Parathyroid adenoma (tissue), 2 donors: ENCODE measurements at regions not wholly inside any gene's neighbourhood (a gene's known extent, or its start where the extent isn't known, plus 50 kb on each side); places are given as distances from the start of the nearest gene placed in this dataset.

ENCODE experiments used
- H2AFZ ChIP-seq: fragments of 300-600 bp; sonication (generic); one replicate; pipeline ENCODE4 v1.7.0; 2017; ENCODE audit warnings: antibody characterized with exemption, mild to moderate bottlenecking
- H3K27ac ChIP-seq: fragments of 300-600 bp; sonication (generic); one replicate; pipeline ENCODE4 v1.7.0; 2017
- H3K27me3 ChIP-seq: fragments of 300-600 bp; sonication (generic); one replicate; pipeline ENCODE4 v1.7.0; 2017; ENCODE audit warnings: low read length; ENCODE audit not compliant: control insufficient read depth, insufficient read depth
- H3K36me3 ChIP-seq: fragments of 300-600 bp; sonication (generic); one replicate; pipeline ENCODE4 v1.7.0; 2017; ENCODE audit warnings: low read length; ENCODE audit not compliant: control insufficient read depth, insufficient read depth
- H3K4me1 ChIP-seq: fragments of 300-600 bp; sonication (generic); one replicate; pipeline ENCODE4 v1.7.0; 2017; ENCODE audit warnings: control low read depth
- H3K4me2 ChIP-seq: fragments of 300-600 bp; sonication (generic); one replicate; pipeline ENCODE4 v1.7.0; 2017; ENCODE audit warnings: low read length
- H3K4me3 ChIP-seq: fragments of 300-600 bp; sonication (generic); one replicate; pipeline ENCODE4 v1.7.0; 2017; ENCODE audit warnings: low read depth, low read length
- H3K79me2 ChIP-seq: fragments of 300-600 bp; sonication (generic); one replicate; pipeline ENCODE4 v1.7.0; 2017; ENCODE audit warnings: control low read depth
- H3K9ac ChIP-seq: fragments of 300-600 bp; sonication (generic); one replicate; pipeline ENCODE4 v1.7.0; 2017; ENCODE audit warnings: mild to moderate bottlenecking
- H3K9me3 ChIP-seq: fragments of 300-600 bp; sonication (generic); one replicate; pipeline ENCODE4 v1.7.0; 2017; ENCODE audit warnings: low read length; ENCODE audit not compliant: control insufficient read depth
- CTCF ChIP-seq: fragments of 300-600 bp; sonication (generic); IDR thresholded peaks from one replicate; pipeline ENCODE4 v1.7.0; 2017; ENCODE audit warnings: antibody characterized with exemption, mild to moderate bottlenecking
- donor health status: primary hyperparathyroidism.

GRCh38 chr15:47993051-47993450 lies 127.7 kb upstream of the SLC24A5 start:
- Histone ChIP-seq H2AFZ (no peak overlapping the region), H3K27me3 (no peaks in the 10 kb centered on the region)

GRCh38 chr15:47997195-47998080 lies 123.4 kb upstream of the SLC24A5 start:
- H3K79me2 ChIP-seq, result no peaks in the 10 kb centered on the region
- H3K4me2 ChIP-seq, result no peak overlapping the region
- no peak for TF ChIP-seq CTCF
- H3K27me3 ChIP-seq, result no peaks in the 10 kb centered on the region
- no peaks in the 10 kb centered on the region for H3K4me1 ChIP-seq
- no peaks in the 10 kb centered on the region for H3K9me3 ChIP-seq
- no peak overlapping the region for H3K9ac ChIP-seq
- no peak overlapping the region for H3K4me3 ChIP-seq
- H3K36me3 ChIP-seq, result no peaks in the 10 kb centered on the region
- no peak overlapping the region for H2AFZ ChIP-seq
- H3K27ac ChIP-seq, result no peak overlapping the region

More at GRCh38 chr15:47993051-47993450, 127.7 kb upstream of the SLC24A5 start:
- Histone ChIP-seq H3K4me1 (no peaks in the 10 kb centered on the region), H3K4me2 (no peak overlapping the region), H3K4me3 (no peak overlapping the region), H3K27ac (no peak overlapping the region), H3K9me3 (no peaks in the 10 kb centered on the region), H3K79me2 (no peaks in the 10 kb centered on the region), H3K36me3 (no peaks in the 10 kb centered on the region), H3K9ac (no peak overlapping the region)
- TF ChIP-seq CTCF, result no peak

GRCh38 chr15:47998619-47999019 lies 122.2 kb upstream of the SLC24A5 start:
- H3K4me3 ChIP-seq, result no peak overlapping the region
- H3K4me2 ChIP-seq, result no peak overlapping the region
- no peaks in the 10 kb centered on the region for H3K9me3 ChIP-seq
- no peaks in the 10 kb centered on the region for H3K4me1 ChIP-seq
- no peak for TF ChIP-seq CTCF
- H3K36me3 ChIP-seq, result no peaks in the 10 kb centered on the region
- no peaks in the 10 kb centered on the region for H3K79me2 ChIP-seq
- H2AFZ ChIP-seq, result no peak overlapping the region
- H3K27ac ChIP-seq, result no peak overlapping the region
- H3K9ac ChIP-seq, result no peak overlapping the region
- no peaks in the 10 kb centered on the region for H3K27me3 ChIP-seq

GRCh38 chr15:48001393-48002039 lies 119.3 kb upstream of the SLC24A5 start:
- Histone ChIP-seq H3K4me2 (no peak overlapping the region), H3K27me3 (no peaks in the 10 kb centered on the region), H3K9me3 (no peaks in the 10 kb centered on the region), H3K27ac (no peak overlapping the region), H3K79me2 (no peaks in the 10 kb centered on the region), H3K36me3 (no peaks in the 10 kb centered on the region), H3K4me1 (no peaks in the 10 kb centered on the region), H3K9ac (no peak overlapping the region), H3K4me3 (no peak overlapping the region), H2AFZ (no peak overlapping the region)
- no peak for TF ChIP-seq CTCF
